GM12891 (cell line): ENCODE measurements at regions not wholly inside any gene's neighbourhood (a gene's known extent, or its start where the extent isn't known, plus 50 kb on each side); places are given as distances from the start of the nearest gene placed in this dataset.

Source experiments
- POLR2A ChIP-seq: IDR thresholded peaks from 2 replicates; pipeline ENCODE4 v1.6.1; 2011; ENCODE audit warnings: low read depth, low read length, control low read depth
- POLR2AphosphoS5 ChIP-seq: IDR thresholded peaks from 2 replicates; pipeline ENCODE4 v1.6.1; 2011; ENCODE audit warnings: low read depth, low read length, control low read depth

DNA sequence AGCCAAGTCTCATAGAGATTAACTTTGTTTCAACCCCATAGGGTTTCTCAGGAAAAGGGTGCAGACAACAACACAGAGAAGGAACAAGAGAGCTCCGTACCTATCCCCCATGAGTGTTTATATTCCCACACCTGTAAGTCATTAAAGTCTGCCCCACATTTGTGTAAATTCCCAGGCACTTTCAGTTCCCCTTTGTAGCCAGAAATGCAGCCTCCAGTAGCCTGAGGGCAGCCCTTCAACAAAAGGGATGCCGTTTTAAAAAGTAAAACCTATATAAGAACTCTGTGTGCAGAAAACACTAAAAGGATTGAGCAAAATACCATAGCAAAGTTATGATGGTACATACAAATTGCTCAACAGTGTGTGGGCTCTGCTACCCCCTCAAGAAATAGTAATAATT, 59.7 kb upstream of the TMEM108 start:
- no peak for TF ChIP-seq POLR2AphosphoS5
- TF ChIP-seq POLR2A = no peak
